WTC11 (cell line): ENCODE measurements at regions not wholly inside any gene's neighbourhood (a gene's known extent, or its start where the extent isn't known, plus 50 kb on each side); places are given as distances from the start of the nearest gene placed in this dataset.
A peak's percentile ranks its signal among the peaks of the same experiment; 100 is the strongest.

ENCODE experiments used
- ATAC-seq: fragments of 200-7000 bp; cut with Tn5 transposase; 2 replicates; pipeline ENCODE4 v1.10.0; 2021; ENCODE audit warnings: mild to moderate bottlenecking, moderate library complexity
- CTCF ChIA-PET: fragments of 300-600 bp; sonication (Branson Sonifier 250); formaldehyde crosslinking; loops from one replicate; lab custom pipeline; 2021; ENCODE audit warnings: antibody characterized with exemption; lab: Charles Lee
- POLR2A ChIA-PET: fragments of 350-600 bp; sonication (Branson Sonifier 250); formaldehyde crosslinking; loops from one replicate; lab custom pipeline; 2021; ENCODE audit warnings: antibody characterized with exemption; lab: Charles Lee
- DNase-seq: peaks from one replicate; pipeline ENCODE4 v3.0.0; 2021; ENCODE audit warnings: low spot score
- H3K27ac Mint-ChIP-seq: 2 replicates; pipeline ENCODE4 v1.8.0; 2021; ENCODE audit warnings: mixed read lengths
- H3K27me3 Mint-ChIP-seq: 2 replicates; pipeline ENCODE4 v1.8.0; 2021; ENCODE audit warnings: low read depth, mild to moderate bottlenecking, moderate library complexity, mixed read lengths
- H3K36me3 Mint-ChIP-seq: 2 replicates; pipeline ENCODE4 v1.8.0; 2021; ENCODE audit warnings: mixed read lengths
- H3K4me1 Mint-ChIP-seq: 2 replicates; pipeline ENCODE4 v1.8.0; 2022; ENCODE audit warnings: mixed read lengths
- H3K4me3 Mint-ChIP-seq: 2 replicates; pipeline ENCODE4 v1.8.0; 2021; ENCODE audit warnings: mild to moderate bottlenecking, moderate library complexity, mixed read lengths
- H3K9me3 Mint-ChIP-seq: 2 replicates; pipeline ENCODE4 v1.8.0; 2021; ENCODE audit warnings: mixed read lengths
- ATF1 ChIP-seq: sonication (generic); formaldehyde crosslinking; IDR thresholded peaks from 2 replicates; pipeline ENCODE4 v1.8.1; 2023; ENCODE audit warnings: mild to moderate bottlenecking, moderate library complexity, missing genetic modification reagents
- FOXK1 ChIP-seq: sonication (generic); formaldehyde crosslinking; IDR thresholded peaks from 2 replicates; pipeline ENCODE4 v1.8.0; 2022; ENCODE audit warnings: mild to moderate bottlenecking, moderate library complexity, missing genetic modification reagents
- GABPB1 ChIP-seq: sonication (generic); formaldehyde crosslinking; IDR thresholded peaks from 2 replicates; pipeline ENCODE4 v1.8.1; 2023; ENCODE audit warnings: mild to moderate bottlenecking, missing genetic modification reagents
- HMGA2 ChIP-seq: fragments of 250-450 bp; sonication (Bioruptor Pico); IDR thresholded peaks from 2 replicates; pipeline ENCODE4 v1.4.0; 2021; ENCODE audit warnings: mild to moderate bottlenecking, moderate library complexity
- JAZF1 ChIP-seq: fragments of 250-450 bp; sonication (Bioruptor Pico); IDR thresholded peaks from 2 replicates; pipeline ENCODE4 v1.9.0; 2021; ENCODE audit warnings: moderate library complexity, mild to moderate bottlenecking, inconsistent platforms
- MLX ChIP-seq: sonication (generic); formaldehyde crosslinking; IDR thresholded peaks from 2 replicates; pipeline ENCODE4 v1.8.1; 2023; ENCODE audit warnings: mild to moderate bottlenecking, missing genetic modification reagents, moderate library complexity
- MYBL2 ChIP-seq: sonication (generic); formaldehyde crosslinking; IDR thresholded peaks from 2 replicates; pipeline ENCODE4 v1.8.1; 2023; ENCODE audit warnings: mild to moderate bottlenecking, moderate library complexity, missing genetic modification reagents
- NR1H2 ChIP-seq: sonication (generic); formaldehyde crosslinking; IDR thresholded peaks from 2 replicates; pipeline ENCODE4 v1.9.0; 2021; ENCODE audit warnings: mild to moderate bottlenecking, moderate library complexity, missing genetic modification reagents
- PRDM15 ChIP-seq: sonication (generic); formaldehyde crosslinking; IDR thresholded peaks from 2 replicates; pipeline ENCODE4 v1.8.0; 2022; ENCODE audit warnings: missing genetic modification reagents
- PRRX2 ChIP-seq: fragments of 250-450 bp; sonication (Bioruptor Pico); IDR thresholded peaks from 2 replicates; pipeline ENCODE4 v1.8.0; 2021; ENCODE audit warnings: mild to moderate bottlenecking
- RELA ChIP-seq: sonication (generic); formaldehyde crosslinking; IDR thresholded peaks from 2 replicates; pipeline ENCODE4 v1.8.1; 2022; ENCODE audit warnings: missing genetic modification reagents, mild to moderate bottlenecking, borderline replicate concordance
- SMAD3 ChIP-seq: sonication (generic); formaldehyde crosslinking; IDR thresholded peaks from 2 replicates; pipeline ENCODE4 v1.8.0; 2022; ENCODE audit warnings: missing genetic modification reagents, mild to moderate bottlenecking, borderline replicate concordance
- USF1 ChIP-seq: sonication (generic); formaldehyde crosslinking; IDR thresholded peaks from 2 replicates; pipeline ENCODE4 v1.8.0; 2022; ENCODE audit warnings: mild to moderate bottlenecking, missing genetic modification reagents
- ZMAT4 ChIP-seq: fragments of 250-450 bp; sonication (Bioruptor Pico); IDR thresholded peaks from 2 replicates; pipeline ENCODE4 v1.9.0; 2021; ENCODE audit warnings: mild to moderate bottlenecking
- ZNF219 ChIP-seq: sonication (generic); formaldehyde crosslinking; IDR thresholded peaks from 2 replicates; pipeline ENCODE4 v1.8.0; 2023; ENCODE audit warnings: missing genetic modification reagents, mild to moderate bottlenecking, borderline replicate concordance
- TF ChIP-seq, protein P1 (sequence below): fragments of 250-450 bp; sonication (Bioruptor Pico); IDR thresholded peaks from 2 replicates; pipeline ENCODE4 v2.1.2; 2022; ENCODE audit warnings: mild to moderate bottlenecking, moderate library complexity
- TF ChIP-seq, protein P2 (sequence below): sonication (generic); formaldehyde crosslinking; conservative IDR thresholded peaks from 2 replicates; pipeline ENCODE4 v1.8.1; 2022; ENCODE audit warnings: mild to moderate bottlenecking, missing genetic modification reagents
- TF ChIP-seq, protein P3 (sequence below): sonication (generic); formaldehyde crosslinking; IDR thresholded peaks from 2 replicates; pipeline ENCODE4 v1.8.1; 2023; ENCODE audit warnings: mild to moderate bottlenecking, missing genetic modification reagents, borderline replicate concordance

- no peaks in the 10 kb centered on the region for H3K4me1 Mint-ChIP-seq
- no peak for ATAC-seq
- no peaks in the 10 kb centered on the region for H3K36me3 Mint-ChIP-seq
- TF ChIP-seq PRRX2 (no peak), USF1 (CRISPR knock-in tag) (no peak), PRDM15 (CRISPR knock-in tag) (no peak), MLX (CRISPR knock-in tag) (no peak), GABPB1 (CRISPR knock-in tag) (no peak), SMAD3 (no peak)
- TF ChIP-seq, protein P1, sequence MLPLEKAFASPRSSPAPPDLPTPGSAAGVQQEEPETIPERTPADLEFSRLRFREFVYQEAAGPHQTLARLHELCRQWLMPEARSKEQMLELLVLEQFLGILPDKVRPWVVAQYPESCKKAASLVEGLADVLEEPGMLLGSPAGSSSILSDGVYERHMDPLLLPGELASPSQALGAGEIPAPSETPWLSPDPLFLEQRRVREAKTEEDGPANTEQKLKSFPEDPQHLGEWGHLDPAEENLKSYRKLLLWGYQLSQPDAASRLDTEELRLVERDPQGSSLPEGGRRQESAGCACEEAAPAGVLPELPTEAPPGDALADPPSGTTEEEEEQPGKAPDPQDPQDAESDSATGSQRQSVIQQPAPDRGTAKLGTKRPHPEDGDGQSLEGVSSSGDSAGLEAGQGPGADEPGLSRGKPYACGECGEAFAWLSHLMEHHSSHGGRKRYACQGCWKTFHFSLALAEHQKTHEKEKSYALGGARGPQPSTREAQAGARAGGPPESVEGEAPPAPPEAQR = no peak
- ChIA-PET CTCF (no interaction called here), POLR2A (no interaction called here)
- H3K27me3 Mint-ChIP-seq = no peaks in the 10 kb centered on the region
- H3K4me3 Mint-ChIP-seq = no peak overlapping the region
- no peak overlapping the region for H3K27ac Mint-ChIP-seq
- H3K9me3 Mint-ChIP-seq = peaks cover 9% of the 10 kb centered on the region
- DNase-seq = no peak
Measured at GRCh38 chr1:198472997-198473396, 67.5 kb downstream of the ATP6V1G3 start.

DNA sequence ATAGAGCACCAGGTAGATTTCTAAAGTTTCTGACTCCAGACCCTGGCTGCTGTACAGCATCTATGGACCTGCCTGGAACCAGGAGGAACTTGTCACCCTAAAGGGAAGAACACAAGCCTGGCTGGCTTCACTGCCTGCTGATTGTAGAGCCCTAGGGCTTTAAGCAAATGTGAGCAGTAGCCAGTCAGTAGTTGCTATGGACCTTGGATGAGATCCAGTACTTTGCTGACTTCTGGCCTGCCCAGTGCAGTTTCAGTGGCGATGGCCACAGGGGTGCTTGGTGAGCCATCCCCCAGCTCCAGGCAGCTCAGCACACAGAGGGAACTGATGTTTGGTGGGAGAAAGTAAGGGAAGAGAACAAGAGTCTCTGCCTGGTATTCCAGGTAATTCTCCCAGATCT is 68.4 kb downstream of the ATP6V1G3 start:
- ATAC-seq (no peak), DNase-seq (peak; percentile 8)
- Mint-ChIP-seq H3K4me3 (no peak overlapping the region), H3K4me1 (no peaks in the 10 kb centered on the region), H3K36me3 (no peaks in the 10 kb centered on the region), H3K9me3 (peaks cover 9% of the 10 kb centered on the region), H3K27ac (no peak overlapping the region), H3K27me3 (no peaks in the 10 kb centered on the region)
- no peak for TF ChIP-seq HMGA2 (CRISPR knock-in tag)
- TF ChIP-seq ZMAT4 (CRISPR knock-in tag) = no peak
- TF ChIP-seq, protein P2, sequence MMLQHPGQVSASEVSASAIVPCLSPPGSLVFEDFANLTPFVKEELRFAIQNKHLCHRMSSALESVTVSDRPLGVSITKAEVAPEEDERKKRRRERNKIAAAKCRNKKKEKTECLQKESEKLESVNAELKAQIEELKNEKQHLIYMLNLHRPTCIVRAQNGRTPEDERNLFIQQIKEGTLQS (CRISPR knock-in tag) = no peak
- TF ChIP-seq FOXK1 = no peak
- no peak for TF ChIP-seq SMAD3
- TF ChIP-seq RELA (CRISPR knock-in tag) = no peak
- POLR2A ChIA-PET = no interaction called here
- CTCF ChIA-PET = no interaction called here

DNA sequence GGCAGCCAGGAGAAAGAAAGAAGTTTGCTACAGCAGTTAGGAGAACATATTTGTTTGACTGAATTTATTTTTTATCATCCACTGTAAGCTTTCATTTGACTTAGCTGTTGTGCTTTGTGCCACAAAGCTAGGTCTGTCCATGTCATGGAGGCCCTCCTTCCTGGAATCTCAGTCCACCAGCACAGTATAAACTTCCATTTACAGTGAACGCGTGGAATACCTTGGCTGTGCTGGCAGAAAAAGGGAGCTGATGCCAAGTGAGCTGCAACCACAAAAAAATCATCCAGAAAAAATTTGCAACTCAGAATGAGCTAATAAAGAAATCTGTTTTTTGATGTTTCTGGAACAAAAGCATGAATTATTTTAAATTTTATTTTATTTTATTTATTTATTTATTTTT is 72.6 kb downstream of the ATP6V1G3 start:
- DNase-seq (no peak), ATAC-seq (no peak)
- Mint-ChIP-seq H3K9me3 (no peaks in the 10 kb centered on the region), H3K4me3 (no peak overlapping the region), H3K36me3 (no peaks in the 10 kb centered on the region), H3K4me1 (no peaks in the 10 kb centered on the region), H3K27me3 (no peaks in the 10 kb centered on the region), H3K27ac (no peak overlapping the region)
- CTCF ChIA-PET = interaction anchor here (0.6 to 2.0 kb wide), 3 partner anchors 150 to 396 kb away, joined by 3 to 5 read pairs (median 4); no protein-coding TSS in a partner anchor
- POLR2A ChIA-PET = no interaction called here
- TF ChIP-seq ZNF219 (CRISPR knock-in tag) (no peak), PRDM15 (CRISPR knock-in tag) (no peak), MYBL2 (no peak), NR1H2 (CRISPR knock-in tag) (no peak), ATF1 (no peak), JAZF1 (CRISPR knock-in tag) (no peak)
- TF ChIP-seq, protein P3, sequence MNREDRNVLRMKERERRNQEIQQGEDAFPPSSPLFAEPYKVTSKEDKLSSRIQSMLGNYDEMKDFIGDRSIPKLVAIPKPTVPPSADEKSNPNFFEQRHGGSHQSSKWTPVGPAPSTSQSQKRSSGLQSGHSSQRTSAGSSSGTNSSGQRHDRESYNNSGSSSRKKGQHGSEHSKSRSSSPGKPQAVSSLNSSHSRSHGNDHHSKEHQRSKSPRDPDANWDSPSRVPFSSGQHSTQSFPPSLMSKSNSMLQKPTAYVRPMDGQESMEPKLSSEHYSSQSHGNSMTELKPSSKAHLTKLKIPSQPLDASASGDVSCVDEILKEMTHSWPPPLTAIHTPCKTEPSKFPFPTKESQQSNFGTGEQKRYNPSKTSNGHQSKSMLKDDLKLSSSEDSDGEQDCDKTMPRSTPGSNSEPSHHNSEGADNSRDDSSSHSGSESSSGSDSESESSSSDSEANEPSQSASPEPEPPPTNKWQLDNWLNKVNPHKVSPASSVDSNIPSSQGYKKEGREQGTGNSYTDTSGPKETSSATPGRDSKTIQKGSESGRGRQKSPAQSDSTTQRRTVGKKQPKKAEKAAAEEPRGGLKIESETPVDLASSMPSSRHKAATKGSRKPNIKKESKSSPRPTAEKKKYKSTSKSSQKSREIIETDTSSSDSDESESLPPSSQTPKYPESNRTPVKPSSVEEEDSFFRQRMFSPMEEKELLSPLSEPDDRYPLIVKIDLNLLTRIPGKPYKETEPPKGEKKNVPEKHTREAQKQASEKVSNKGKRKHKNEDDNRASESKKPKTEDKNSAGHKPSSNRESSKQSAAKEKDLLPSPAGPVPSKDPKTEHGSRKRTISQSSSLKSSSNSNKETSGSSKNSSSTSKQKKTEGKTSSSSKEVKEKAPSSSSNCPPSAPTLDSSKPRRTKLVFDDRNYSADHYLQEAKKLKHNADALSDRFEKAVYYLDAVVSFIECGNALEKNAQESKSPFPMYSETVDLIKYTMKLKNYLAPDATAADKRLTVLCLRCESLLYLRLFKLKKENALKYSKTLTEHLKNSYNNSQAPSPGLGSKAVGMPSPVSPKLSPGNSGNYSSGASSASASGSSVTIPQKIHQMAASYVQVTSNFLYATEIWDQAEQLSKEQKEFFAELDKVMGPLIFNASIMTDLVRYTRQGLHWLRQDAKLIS (CRISPR knock-in tag) = no peak
